ENCODE measurements at regions not wholly inside any gene's neighbourhood (a gene's known extent, or its start where the extent isn't known, plus 50 kb on each side); places are given as distances from the start of the nearest gene placed in this dataset.
"Not testable (repeated sequence)": the region's sequence is repeated elsewhere in the genome, so short reads cannot be mapped to it uniquely, and the experiment has no call there.

DNA sequence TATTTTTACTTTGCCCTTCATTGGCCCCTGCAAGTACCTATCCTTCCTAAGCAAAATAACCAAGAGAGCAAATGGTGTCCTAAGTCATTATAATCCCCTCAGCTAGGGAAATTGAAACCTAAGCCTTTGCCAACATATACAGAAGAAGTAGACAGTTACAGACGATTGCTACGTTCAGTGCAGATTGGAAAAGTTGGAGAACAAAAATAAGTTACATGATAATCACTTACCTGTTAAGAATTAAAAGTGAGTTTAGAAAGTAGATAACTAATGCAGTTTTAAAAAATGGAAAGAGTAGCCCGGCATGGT is 244.8 kb downstream of the MPDZ start:
- no peak overlapping the region for H3K27ac ChIP-seq (ENCODE audit: low read depth, low read length)
- ChIA-PET CTCF (no interaction called here), POLR2A (no interaction called here)
- H3K9me3 Mint-ChIP-seq = peaks cover under 1 to 34% (median 15%) of the 10 kb centered on the region in 5 donors
- no peaks in the 10 kb centered on the region for H3K4me1 Mint-ChIP-seq
- H3K27me3 ChIP-seq (ENCODE audit: insufficient read depth, low read length, poor library complexity, severe bottlenecking) = no peaks in the 10 kb centered on the region
- H3K27me3 Mint-ChIP-seq = no peaks in the 10 kb centered on the region
- peak overlapping the region in 1 of 8 donors; percentile 3 for H3K27ac Mint-ChIP-seq
- H3K36me3 ChIP-seq (ENCODE audit: insufficient read depth, low read length) = no peaks in the 10 kb centered on the region
- H3K4me3 Mint-ChIP-seq = no peak overlapping the region
- H3K4me1 ChIP-seq (ENCODE audit: insufficient read depth, low read length) = no peaks in the 10 kb centered on the region
- DNase-seq = no peak
- H3K9me3 ChIP-seq (ENCODE audit: low read length) = no peaks in the 10 kb centered on the region
- no peak overlapping the region for H3K4me3 ChIP-seq (ENCODE audit: low read length)
- no peaks in the 10 kb centered on the region for H3K36me3 Mint-ChIP-seq

DNA sequence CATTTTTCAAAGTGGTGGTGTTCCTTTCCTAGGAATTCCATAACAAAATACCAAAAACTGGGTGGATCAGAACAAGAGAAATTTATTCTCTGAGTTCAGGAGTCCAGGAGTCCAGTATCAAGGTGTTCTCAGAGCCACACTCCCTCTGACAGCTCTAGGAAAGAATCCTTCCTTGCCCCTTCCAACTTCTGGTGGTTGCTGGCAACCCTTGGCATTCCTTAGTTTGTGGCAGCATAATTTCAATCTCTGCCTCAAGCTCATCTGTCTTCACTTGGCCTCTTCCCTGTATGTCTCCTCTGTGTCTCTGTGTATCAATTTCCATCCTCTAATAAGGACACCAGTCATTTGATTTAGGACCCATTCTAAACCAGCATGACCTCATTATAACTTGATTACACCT is 243.7 kb downstream of the MPDZ start:
- H3K4me1 Mint-ChIP-seq = no peaks in the 10 kb centered on the region
- Histone ChIP-seq H3K36me3 (ENCODE audit: insufficient read depth, low read length) (no peaks in the 10 kb centered on the region), H3K4me3 (ENCODE audit: low read length) (no peak overlapping the region), H3K27ac (ENCODE audit: low read depth, low read length) (no peak overlapping the region), H3K9me3 (ENCODE audit: low read length) (no peaks in the 10 kb centered on the region), H3K27me3 (ENCODE audit: insufficient read depth, low read length, poor library complexity, severe bottlenecking) (no peaks in the 10 kb centered on the region), H3K4me1 (ENCODE audit: insufficient read depth, low read length) (no peaks in the 10 kb centered on the region)
- H3K36me3 Mint-ChIP-seq = no peaks in the 10 kb centered on the region
- POLR2A ChIA-PET = no interaction called here
- H3K9me3 Mint-ChIP-seq = peaks cover 0 to 24% (median 8%) of the 10 kb centered on the region in 5 donors
- H3K27me3 Mint-ChIP-seq = no peaks in the 10 kb centered on the region
- no peak overlapping the region for H3K27ac Mint-ChIP-seq
- CTCF ChIA-PET = no interaction called here
- DNase-seq = no peak
- H3K4me3 Mint-ChIP-seq = no peak overlapping the region

DNA sequence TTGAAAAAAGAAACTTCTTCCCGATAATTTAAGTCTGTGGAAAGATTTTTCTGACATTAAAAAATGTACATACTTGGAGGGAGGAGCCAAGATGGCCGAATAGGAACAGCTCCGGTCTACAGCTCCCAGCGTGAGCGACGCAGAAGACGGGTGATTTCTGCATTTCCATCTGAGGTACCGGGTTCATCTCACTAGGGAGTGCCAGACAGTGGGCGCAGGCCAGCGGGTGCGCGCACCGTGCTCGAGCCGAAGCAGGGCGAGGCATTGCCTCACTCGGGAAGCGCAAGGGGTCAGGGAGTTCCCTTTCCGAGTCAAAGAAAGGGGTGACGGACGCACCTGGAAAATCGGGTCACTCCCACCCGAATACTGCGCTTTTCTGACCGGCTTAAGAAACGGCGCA is 241.7 kb downstream of the MPDZ start:
- H3K27ac Mint-ChIP-seq; H3K4me3 ChIP-seq (ENCODE audit: low read length); CTCF ChIA-PET; H3K4me1 Mint-ChIP-seq; H3K36me3 ChIP-seq (ENCODE audit: insufficient read depth, low read length); H3K36me3 Mint-ChIP-seq; H3K9me3 ChIP-seq (ENCODE audit: low read length); DNase-seq; POLR2A ChIA-PET; H3K27me3 ChIP-seq (ENCODE audit: insufficient read depth, low read length, poor library complexity, severe bottlenecking); H3K4me1 ChIP-seq (ENCODE audit: insufficient read depth, low read length); H3K27ac ChIP-seq (ENCODE audit: low read depth, low read length); H3K4me3 Mint-ChIP-seq; H3K27me3 Mint-ChIP-seq: not testable (repeated sequence)
- H3K9me3 Mint-ChIP-seq = peaks cover 0 to 21% (median 8%) of the 10 kb centered on the region in 5 donors

DNA sequence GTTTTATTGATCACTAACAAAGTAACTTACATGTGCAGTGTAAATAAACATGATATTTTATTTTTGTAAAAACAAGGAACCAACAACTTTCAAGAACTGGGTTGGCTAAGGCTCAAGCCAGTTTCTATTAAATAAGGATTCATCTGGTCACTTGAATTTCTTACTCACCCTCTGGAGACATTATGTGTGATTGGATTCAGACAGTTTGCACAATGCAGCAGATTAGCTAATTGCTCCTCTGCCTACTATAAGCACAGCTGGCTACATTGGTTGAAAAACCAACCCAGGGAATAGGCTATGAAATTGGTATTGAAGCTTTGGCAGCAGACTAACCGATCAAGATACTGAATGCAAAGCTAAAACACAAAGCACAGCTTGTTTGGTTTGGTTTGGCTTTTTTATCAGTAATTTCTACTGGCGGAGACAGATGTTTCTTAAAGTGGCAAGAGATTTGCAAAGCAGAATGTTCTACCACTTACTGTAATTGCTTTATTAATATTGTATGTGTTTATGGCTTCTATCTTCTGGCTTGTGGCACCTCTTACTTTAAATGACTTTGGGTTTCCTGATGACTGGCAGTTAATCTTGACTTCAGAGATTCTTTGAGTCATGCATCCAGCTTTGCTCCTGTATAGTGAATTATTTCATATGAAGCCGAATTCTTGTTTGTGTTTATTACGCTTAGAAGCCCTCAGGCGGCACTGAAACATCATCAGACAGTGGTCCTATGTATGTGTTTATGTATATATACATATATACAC is 231.5 kb downstream of the MPDZ start:
- no peaks in the 10 kb centered on the region for H3K27me3 ChIP-seq (ENCODE audit: insufficient read depth, low read length, poor library complexity, severe bottlenecking)
- H3K4me3 Mint-ChIP-seq = no peak overlapping the region

DNA sequence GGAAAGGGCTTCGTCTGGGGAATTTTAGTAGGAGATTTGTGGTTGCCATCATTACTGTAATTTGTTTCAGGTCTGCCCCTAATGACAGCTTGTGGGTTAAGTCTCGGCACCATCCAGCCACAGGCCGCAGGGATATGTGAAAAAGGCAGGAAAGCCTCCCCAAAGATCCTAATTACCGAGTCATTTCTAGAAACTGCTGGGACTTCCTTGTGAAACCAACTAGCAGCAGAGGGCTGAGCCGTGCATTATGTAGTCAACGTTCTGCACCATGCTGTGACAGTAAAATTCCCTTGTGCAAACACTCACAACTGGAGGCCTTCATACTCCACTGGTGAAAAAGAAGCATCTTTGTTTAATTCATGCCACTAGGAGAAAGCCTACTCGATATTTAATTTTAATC is 230.3 kb downstream of the MPDZ start:
- no peak overlapping the region for H3K27ac ChIP-seq (ENCODE audit: low read depth, low read length)
- Mint-ChIP-seq H3K36me3 (no peaks in the 10 kb centered on the region), H3K27me3 (no peaks in the 10 kb centered on the region), H3K4me1 (no peaks in the 10 kb centered on the region), H3K9me3 (peaks cover 7 to 38% (median 16%) of the 10 kb centered on the region in 5 donors), H3K27ac (no peak overlapping the region), H3K4me3 (no peak overlapping the region)
- no peaks in the 10 kb centered on the region for H3K4me1 ChIP-seq (ENCODE audit: insufficient read depth, low read length)
- ChIA-PET CTCF (no interaction called here), POLR2A (no interaction called here)
- DNase-seq = no peak
- H3K9me3 ChIP-seq (ENCODE audit: low read length) = no peaks in the 10 kb centered on the region
- H3K4me3 ChIP-seq (ENCODE audit: low read length) = no peak overlapping the region
- no peaks in the 10 kb centered on the region for H3K27me3 ChIP-seq (ENCODE audit: insufficient read depth, low read length, poor library complexity, severe bottlenecking)
- no peaks in the 10 kb centered on the region for H3K36me3 ChIP-seq (ENCODE audit: insufficient read depth, low read length)

More for the DNA sequence above, 231.5 kb downstream of the MPDZ start:
- Histone ChIP-seq H3K4me3 (ENCODE audit: low read length) (no peak overlapping the region), H3K9me3 (ENCODE audit: low read length) (no peaks in the 10 kb centered on the region), H3K4me1 (ENCODE audit: insufficient read depth, low read length) (no peaks in the 10 kb centered on the region), H3K27ac (ENCODE audit: low read depth, low read length) (no peak overlapping the region), H3K36me3 (ENCODE audit: insufficient read depth, low read length) (no peaks in the 10 kb centered on the region)
- POLR2A ChIA-PET = no interaction called here
- no peak overlapping the region for H3K27ac Mint-ChIP-seq
- DNase-seq = no peak
- H3K9me3 Mint-ChIP-seq = peaks cover 4 to 41% (median 13%) of the 10 kb centered on the region in 5 donors
- H3K4me1 Mint-ChIP-seq = no peaks in the 10 kb centered on the region
- no peaks in the 10 kb centered on the region for H3K36me3 Mint-ChIP-seq
- H3K27me3 Mint-ChIP-seq = no peaks in the 10 kb centered on the region
- CTCF ChIA-PET = no interaction called here

DNA sequence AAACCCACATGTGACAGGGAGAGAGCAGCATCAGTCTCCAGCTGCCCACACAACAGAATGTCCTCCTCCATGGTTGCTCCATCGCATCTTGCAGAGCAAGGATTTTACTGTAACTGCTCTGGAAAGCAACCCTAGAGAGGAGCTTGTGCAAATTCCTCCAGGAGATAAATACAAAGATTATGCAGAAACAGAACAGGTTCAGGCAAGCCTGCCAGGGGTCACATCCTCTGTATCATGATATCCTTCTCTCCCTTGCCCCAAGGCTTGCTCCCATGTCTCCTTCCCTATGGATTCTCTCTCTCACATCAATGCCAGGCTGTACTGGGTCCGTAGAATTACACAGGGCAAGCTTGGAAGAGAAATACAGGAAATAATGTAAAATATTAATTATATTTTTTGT is 226.0 kb downstream of the MPDZ start:
- POLR2A ChIA-PET = no interaction called here
- H3K9me3 ChIP-seq (ENCODE audit: low read length) = no peaks in the 10 kb centered on the region
- H3K4me3 ChIP-seq (ENCODE audit: low read length) = no peak overlapping the region
- Mint-ChIP-seq H3K4me1 (no peaks in the 10 kb centered on the region), H3K27ac (no peak overlapping the region), H3K4me3 (no peak overlapping the region), H3K9me3 (peaks cover 8 to 20% (median 19%) of the 10 kb centered on the region in 5 donors), H3K36me3 (no peaks in the 10 kb centered on the region), H3K27me3 (no peaks in the 10 kb centered on the region)
- H3K27me3 ChIP-seq (ENCODE audit: insufficient read depth, low read length, poor library complexity, severe bottlenecking) = no peaks in the 10 kb centered on the region
- H3K4me1 ChIP-seq (ENCODE audit: insufficient read depth, low read length) = no peaks in the 10 kb centered on the region
- CTCF ChIA-PET = no interaction called here
- no peak overlapping the region for H3K27ac ChIP-seq (ENCODE audit: low read depth, low read length)
- H3K36me3 ChIP-seq (ENCODE audit: insufficient read depth, low read length) = no peaks in the 10 kb centered on the region
- DNase-seq = no peak

DNA sequence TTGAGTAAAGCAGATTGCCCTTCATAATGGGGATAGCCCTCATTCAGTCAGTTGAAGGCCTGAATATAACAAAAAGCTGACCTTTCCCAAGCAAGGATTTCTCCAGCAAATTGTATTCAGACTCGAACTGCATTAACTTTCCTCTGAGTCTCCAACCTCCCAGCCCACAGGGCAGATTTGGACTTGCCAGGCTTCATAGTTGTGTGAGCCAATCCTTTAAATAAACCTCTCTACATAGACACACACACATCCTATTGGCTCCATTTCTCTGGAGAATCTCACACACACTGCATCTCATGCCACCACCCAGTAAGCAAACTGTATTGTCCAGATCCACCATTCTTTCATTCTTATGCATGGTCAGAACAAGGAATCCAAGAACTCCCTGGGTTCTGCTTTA is 225.1 kb downstream of the MPDZ start:
- H3K9me3 ChIP-seq (ENCODE audit: low read length) = no peaks in the 10 kb centered on the region
- H3K4me3 Mint-ChIP-seq = no peak overlapping the region
- POLR2A ChIA-PET = no interaction called here
- peaks cover 8 to 22% (median 17%) of the 10 kb centered on the region in 5 donors for H3K9me3 Mint-ChIP-seq
- no peaks in the 10 kb centered on the region for H3K36me3 ChIP-seq (ENCODE audit: insufficient read depth, low read length)
- no peak overlapping the region for H3K27ac ChIP-seq (ENCODE audit: low read depth, low read length)
- no peaks in the 10 kb centered on the region for H3K36me3 Mint-ChIP-seq
- H3K4me3 ChIP-seq (ENCODE audit: low read length) = no peak overlapping the region
- DNase-seq = no peak
- no peaks in the 10 kb centered on the region for H3K27me3 ChIP-seq (ENCODE audit: insufficient read depth, low read length, poor library complexity, severe bottlenecking)
- H3K4me1 Mint-ChIP-seq = no peaks in the 10 kb centered on the region
- CTCF ChIA-PET = no interaction called here
- no peaks in the 10 kb centered on the region for H3K27me3 Mint-ChIP-seq
- no peaks in the 10 kb centered on the region for H3K4me1 ChIP-seq (ENCODE audit: insufficient read depth, low read length)
- H3K27ac Mint-ChIP-seq = no peak overlapping the region
